ENCODE measurements at regions not wholly inside any gene's neighbourhood (a gene's known extent, or its start where the extent isn't known, plus 50 kb on each side); places are given as distances from the start of the nearest gene placed in this dataset.

GRCh38 chr7:54080971-54081370 is 461.2 kb upstream of the VSTM2A start:
- no peaks in the 10 kb centered on the region for H3K27me3 ChIP-seq (replicated peaks in 1 of 2; ENCODE audit: control insufficient read depth in 2 of 2, extremely low read depth in 1 of 2, insufficient read depth in 2 of 2, low read length in 1 of 2)
- H3K27ac Mint-ChIP-seq, result no peak overlapping the region
- DNase-seq, result no peak
- H3K27ac ChIP-seq (ENCODE audit: low read length), result no peak overlapping the region
- H3K4me1 ChIP-seq (ENCODE audit: control insufficient read depth in 1 of 2, extremely low read depth in 1 of 2, insufficient read depth in 2 of 2, low read length in 2 of 2), result no peaks in the 10 kb centered on the region
- no peaks in the 10 kb centered on the region for H3K36me3 Mint-ChIP-seq
- no peaks in the 10 kb centered on the region for H3K27me3 Mint-ChIP-seq
- H3K4me3 Mint-ChIP-seq, result no peak overlapping the region
- peaks cover 14 to 25% (median 17%) of the 10 kb centered on the region in 3 donors for H3K9me3 Mint-ChIP-seq
- H3K4me3 ChIP-seq (ENCODE audit: control insufficient read depth in 1 of 2, extremely low read depth in 1 of 2, low read length in 1 of 2), result no peak overlapping the region
- no peaks in the 10 kb centered on the region for H3K4me1 Mint-ChIP-seq
- CTCF ChIA-PET, result no interaction called here
- no peaks in the 10 kb centered on the region for H3K9me3 ChIP-seq
- 34% methylated on average over 4 of the region's 4 CpGs for WGBS (ENCODE audit: insufficient coverage)
- ATAC-seq (replicated peaks in 1 of 4), result no peak
- POLR2A ChIA-PET, result no interaction called here
- no peaks in the 10 kb centered on the region for H3K36me3 ChIP-seq (ENCODE audit: control insufficient read depth in 2 of 2, extremely low read depth in 1 of 2, insufficient read depth in 1 of 2, low read length in 1 of 2)

- H3K27me3 Mint-ChIP-seq, result no peaks in the 10 kb centered on the region
- WGBS (ENCODE audit: insufficient coverage), result no CpG with 5 or more reads among the region's 4 CpGs
These were observed 457.8 kb upstream of the VSTM2A start for GRCh38 chr7:54084340-54084739.

GRCh38 chr7:54090652-54091213 is 451.4 kb upstream of the VSTM2A start:
- ATAC-seq (replicated peaks in 1 of 4), result no peak
- no peak overlapping the region for H3K27ac Mint-ChIP-seq
- H3K4me3 ChIP-seq (ENCODE audit: control insufficient read depth in 1 of 2, extremely low read depth in 1 of 2, low read length in 1 of 2), result no peak overlapping the region
- no peaks in the 10 kb centered on the region for H3K27me3 Mint-ChIP-seq
- H3K9me3 Mint-ChIP-seq, result peaks cover 13 to 15% (median 14%) of the 10 kb centered on the region in 3 donors
- H3K4me3 Mint-ChIP-seq, result no peak overlapping the region
- no peak for DNase-seq
- no peaks in the 10 kb centered on the region for H3K4me1 ChIP-seq (ENCODE audit: control insufficient read depth in 1 of 2, extremely low read depth in 1 of 2, insufficient read depth in 2 of 2, low read length in 2 of 2)
- H3K36me3 Mint-ChIP-seq, result no peaks in the 10 kb centered on the region
- no peaks in the 10 kb centered on the region for H3K27me3 ChIP-seq (replicated peaks in 1 of 2; ENCODE audit: control insufficient read depth in 2 of 2, extremely low read depth in 1 of 2, insufficient read depth in 2 of 2, low read length in 1 of 2)
- peaks cover 2% of the 10 kb centered on the region for H3K9me3 ChIP-seq
- H3K27ac ChIP-seq (ENCODE audit: low read length), result no peak overlapping the region
- H3K4me1 Mint-ChIP-seq, result no peaks in the 10 kb centered on the region
- ChIA-PET POLR2A (no interaction called here), CTCF (no interaction called here)
- WGBS (ENCODE audit: insufficient coverage), result no CpG with 5 or more reads among the region's 4 CpGs
- no peaks in the 10 kb centered on the region for H3K36me3 ChIP-seq (ENCODE audit: control insufficient read depth in 2 of 2, extremely low read depth in 1 of 2, insufficient read depth in 1 of 2, low read length in 1 of 2)

More at GRCh38 chr7:54084340-54084739, 457.8 kb upstream of the VSTM2A start:
- Mint-ChIP-seq H3K27ac (no peak overlapping the region), H3K4me1 (no peaks in the 10 kb centered on the region), H3K9me3 (peaks cover 8 to 20% (median 16%) of the 10 kb centered on the region in 3 donors), H3K4me3 (no peak overlapping the region), H3K36me3 (no peaks in the 10 kb centered on the region)
- Histone ChIP-seq H3K27me3 (replicated peaks in 1 of 2; ENCODE audit: control insufficient read depth in 2 of 2, extremely low read depth in 1 of 2, insufficient read depth in 2 of 2, low read length in 1 of 2) (no peaks in the 10 kb centered on the region), H3K9me3 (no peaks in the 10 kb centered on the region), H3K4me1 (ENCODE audit: control insufficient read depth in 1 of 2, extremely low read depth in 1 of 2, insufficient read depth in 2 of 2, low read length in 2 of 2) (no peaks in the 10 kb centered on the region), H3K4me3 (ENCODE audit: control insufficient read depth in 1 of 2, extremely low read depth in 1 of 2, low read length in 1 of 2) (no peak overlapping the region), H3K36me3 (ENCODE audit: control insufficient read depth in 2 of 2, extremely low read depth in 1 of 2, insufficient read depth in 1 of 2, low read length in 1 of 2) (no peaks in the 10 kb centered on the region), H3K27ac (ENCODE audit: low read length) (no peak overlapping the region)
- CTCF ChIA-PET, result no interaction called here
- DNase-seq (no peak), ATAC-seq (replicated peaks in 1 of 4) (no peak)
- POLR2A ChIA-PET, result no interaction called here

GRCh38 chr7:54091322-54091721 is 450.9 kb upstream of the VSTM2A start:
- Histone ChIP-seq H3K27ac (ENCODE audit: low read length) (no peak overlapping the region), H3K4me1 (ENCODE audit: control insufficient read depth in 1 of 2, extremely low read depth in 1 of 2, insufficient read depth in 2 of 2, low read length in 2 of 2) (no peaks in the 10 kb centered on the region), H3K36me3 (ENCODE audit: control insufficient read depth in 2 of 2, extremely low read depth in 1 of 2, insufficient read depth in 1 of 2, low read length in 1 of 2) (no peaks in the 10 kb centered on the region), H3K27me3 (replicated peaks in 1 of 2; ENCODE audit: control insufficient read depth in 2 of 2, extremely low read depth in 1 of 2, insufficient read depth in 2 of 2, low read length in 1 of 2) (no peaks in the 10 kb centered on the region), H3K9me3 (peaks cover 2% of the 10 kb centered on the region), H3K4me3 (ENCODE audit: control insufficient read depth in 1 of 2, extremely low read depth in 1 of 2, low read length in 1 of 2) (no peak overlapping the region)
- POLR2A ChIA-PET, result no interaction called here
- CTCF ChIA-PET, result no interaction called here
- H3K4me3 Mint-ChIP-seq, result no peak overlapping the region
- H3K4me1 Mint-ChIP-seq, result no peaks in the 10 kb centered on the region
- H3K36me3 Mint-ChIP-seq, result no peaks in the 10 kb centered on the region
- peaks cover 12 to 15% (median 14%) of the 10 kb centered on the region in 3 donors for H3K9me3 Mint-ChIP-seq
- no peak for DNase-seq
- no peak overlapping the region for H3K27ac Mint-ChIP-seq
- ATAC-seq (replicated peaks in 1 of 4), result no peak
- WGBS (ENCODE audit: insufficient coverage), result 95% methylated on average over 3 of the region's 6 CpGs
- no peaks in the 10 kb centered on the region for H3K27me3 Mint-ChIP-seq

GRCh38 chr7:54097886-54098285 is 444.3 kb upstream of the VSTM2A start:
- no peaks in the 10 kb centered on the region for H3K27me3 Mint-ChIP-seq
- H3K36me3 ChIP-seq (ENCODE audit: control insufficient read depth in 2 of 2, extremely low read depth in 1 of 2, insufficient read depth in 1 of 2, low read length in 1 of 2), result no peaks in the 10 kb centered on the region
- CTCF ChIA-PET, result no interaction called here
- H3K4me3 Mint-ChIP-seq, result no peak overlapping the region
- no CpG with 5 or more reads among the region's 1 CpG for WGBS (ENCODE audit: insufficient coverage)
- H3K27ac Mint-ChIP-seq, result no peak overlapping the region
- H3K9me3 ChIP-seq, result peaks cover 2% of the 10 kb centered on the region
- POLR2A ChIA-PET, result no interaction called here
- no peaks in the 10 kb centered on the region for H3K4me1 ChIP-seq (ENCODE audit: control insufficient read depth in 1 of 2, extremely low read depth in 1 of 2, insufficient read depth in 2 of 2, low read length in 2 of 2)
- peaks cover 13 to 25% (median 16%) of the 10 kb centered on the region in 3 donors for H3K9me3 Mint-ChIP-seq
- no peaks in the 10 kb centered on the region for H3K36me3 Mint-ChIP-seq
- no peak overlapping the region for H3K27ac ChIP-seq (ENCODE audit: low read length)
- H3K27me3 ChIP-seq (replicated peaks in 1 of 2; ENCODE audit: control insufficient read depth in 2 of 2, extremely low read depth in 1 of 2, insufficient read depth in 2 of 2, low read length in 1 of 2), result no peaks in the 10 kb centered on the region
- ATAC-seq (replicated peaks in 1 of 4) (no peak), DNase-seq (no peak)
- no peaks in the 10 kb centered on the region for H3K4me1 Mint-ChIP-seq
- H3K4me3 ChIP-seq (ENCODE audit: control insufficient read depth in 1 of 2, extremely low read depth in 1 of 2, low read length in 1 of 2), result no peak overlapping the region

GRCh38 chr7:54109501-54109900 is 432.7 kb upstream of the VSTM2A start:
- H3K4me1 Mint-ChIP-seq, result no peaks in the 10 kb centered on the region
- Histone ChIP-seq H3K4me3 (ENCODE audit: control insufficient read depth in 1 of 2, extremely low read depth in 1 of 2, low read length in 1 of 2) (no peak overlapping the region), H3K36me3 (ENCODE audit: control insufficient read depth in 2 of 2, extremely low read depth in 1 of 2, insufficient read depth in 1 of 2, low read length in 1 of 2) (no peaks in the 10 kb centered on the region), H3K4me1 (ENCODE audit: control insufficient read depth in 1 of 2, extremely low read depth in 1 of 2, insufficient read depth in 2 of 2, low read length in 2 of 2) (no peaks in the 10 kb centered on the region), H3K9me3 (no peaks in the 10 kb centered on the region), H3K27ac (ENCODE audit: low read length) (no peak overlapping the region), H3K27me3 (replicated peaks in 1 of 2; ENCODE audit: control insufficient read depth in 2 of 2, extremely low read depth in 1 of 2, insufficient read depth in 2 of 2, low read length in 1 of 2) (no peaks in the 10 kb centered on the region)
- no peak overlapping the region for H3K27ac Mint-ChIP-seq
- ChIA-PET CTCF (no interaction called here), POLR2A (no interaction called here)
- H3K9me3 Mint-ChIP-seq, result peaks cover 10 to 25% (median 15%) of the 10 kb centered on the region in 3 donors
- H3K27me3 Mint-ChIP-seq, result no peaks in the 10 kb centered on the region
- no peaks in the 10 kb centered on the region for H3K36me3 Mint-ChIP-seq
- DNase-seq, result no peak
- 76% methylated on average over 4 of the region's 4 CpGs for WGBS (ENCODE audit: insufficient coverage)
- no peak overlapping the region for H3K4me3 Mint-ChIP-seq
- ATAC-seq (replicated peaks in 1 of 4), result no peak

All from T-cell (primary cell).